K562 (cell line): ENCODE measurements at regions not wholly inside any gene's neighbourhood (a gene's known extent, or its start where the extent isn't known, plus 50 kb on each side); places are given as distances from the start of the nearest gene placed in this dataset.
A peak's percentile ranks its signal among the peaks of the same experiment; 100 is the strongest.

Experiments
- BRF2 ChIP-seq: IDR thresholded peaks from 3 replicates; pipeline ENCODE4 v1.6.1; 2011; ENCODE audit warnings: borderline replicate concordance, mild to moderate bottlenecking; ENCODE audit not compliant: insufficient read length, insufficient read depth
- CEBPB ChIP-seq: fragments of 450-650 bp; IDR thresholded peaks from 2 replicates; pipeline ENCODE4 v1.6.1; 2016; ENCODE audit warnings: missing genetic modification characterization, missing compliant biosample characterization
- CGGBP1 ChIP-seq: fragments of 250-450 bp; sonication (Bioruptor Pico); IDR thresholded peaks from 2 replicates; pipeline ENCODE4 v1.9.0; 2021; ENCODE audit warnings: mild to moderate bottlenecking
- CTCF ChIP-seq, 3 experiments: IDR thresholded peaks in 2 of 3; conservative IDR thresholded peaks in 1 of 3; 2 replicates each; pipeline ENCODE4 v1.5.1; 2011 to 2012; ENCODE audit warnings: low read length in 3 of 3, mild to moderate bottlenecking in 3 of 3, control low read depth in 2 of 3, improper control_type of control experiment in 1 of 3, inconsistent platforms in 1 of 3, low read depth in 1 of 3, mixed read lengths in 1 of 3, moderate library complexity in 1 of 3; ENCODE audit not compliant: insufficient read depth in 2 of 3
- E2F1 ChIP-seq: sonication (generic); formaldehyde crosslinking; IDR thresholded peaks from 2 replicates; pipeline ENCODE4 v1.8.1; 2023; ENCODE audit warnings: mild to moderate bottlenecking, missing genetic modification reagents, moderate library complexity
- GABPA ChIP-seq: fragments of 200-800 bp; sonication (Bioruptor generic); conservative IDR thresholded peaks from 2 replicates; pipeline ENCODE4 v1.6.1; 2016; ENCODE audit warnings: low read depth, missing genetic modification characterization, missing compliant biosample characterization
- JUND ChIP-seq, 2 experiments: IDR thresholded peaks; 2 replicates in 1 of 2; 3 replicates in 1 of 2; pipeline ENCODE4 v1.6.1; 2011; ENCODE audit warnings: borderline replicate concordance in 2 of 2, low read depth in 2 of 2, low read length in 2 of 2, improper control_type of control experiment in 1 of 2, missing biosample characterization in 1 of 2, missing genetic modification characterization in 1 of 2, missing genetic modification reagents in 1 of 2
- MEF2A ChIP-seq: IDR thresholded peaks from 2 replicates; pipeline ENCODE4 v1.6.1; 2011; ENCODE audit warnings: low read depth, mild to moderate bottlenecking, low read length, moderate library complexity; ENCODE audit not compliant: control insufficient read depth
- POLR2A ChIP-seq: fragments of 450-650 bp; conservative IDR thresholded peaks from 2 replicates; pipeline ENCODE4 v1.6.1; 2016
- RCOR1 ChIP-seq, 2 experiments: IDR thresholded peaks; 2 replicates each; pipeline ENCODE4 v1.6.1; 2012; ENCODE audit warnings: low read depth in 2 of 2, low read length in 2 of 2, borderline replicate concordance in 1 of 2, improper control_type of control experiment in 1 of 2
- SMAD3 ChIP-seq: fragments of 450-650 bp; formaldehyde crosslinking; conservative IDR thresholded peaks from 2 replicates; pipeline ENCODE4 v1.4.0; 2020; ENCODE audit warnings: mild to moderate bottlenecking
- ZNF668 ChIP-seq: fragments of 250-450 bp; sonication (Bioruptor Pico); IDR thresholded peaks from 2 replicates; pipeline ENCODE4 v1.8.0; 2022; ENCODE audit warnings: mild to moderate bottlenecking, inconsistent platforms
- ZNF699 ChIP-seq: fragments of 250-450 bp; sonication (Bioruptor Pico); IDR thresholded peaks from 2 replicates; pipeline ENCODE4 v1.8.0; 2021; ENCODE audit warnings: mild to moderate bottlenecking, moderate library complexity; ENCODE audit not compliant: insufficient replicate concordance

GRCh38 chr6:137740967-137741761 is 125.9 kb upstream of the TNFAIP3 start:
- TF ChIP-seq JUND (IDR thresholded peaks at IDR 0.05; ENCODE audit: borderline replicate concordance, low read depth, low read length) (no peak), JUND (tag; IDR thresholded peaks at IDR 0.05; ENCODE audit: borderline replicate concordance, low read depth, low read length) (no peak), CEBPB (tag) (no peak), MEF2A (no peak), GABPA (no peak), POLR2A (no peak), ZNF699 (CRISPR knock-in tag) (no peak), CGGBP1 (CRISPR knock-in tag) (no peak), CTCF (IDR thresholded peaks at IDR 0.05 in 2 of 3, conservative IDR thresholded peaks at IDR 0.05 in 1 of 3; ENCODE audit: insufficient read depth in 2 of 3, low read depth in 1 of 3, low read length in 3 of 3) (peak; percentile 24 to 56 (median 43); a peak in 4 of 6 replicates), ZNF668 (CRISPR knock-in tag) (no peak), BRF2 (no peak), RCOR1 (IDR thresholded peaks at IDR 0.05; ENCODE audit: borderline replicate concordance in 1 of 2, low read depth in 2 of 2, low read length in 2 of 2) (no peak), E2F1 (CRISPR knock-in tag) (no peak), SMAD3 (CRISPR knock-in tag) (no peak)
